Left ventricle myocardium inferior (tissue), 1 donor: ENCODE measurements at regions not wholly inside any gene's neighbourhood (a gene's known extent, or its start where the extent isn't known, plus 50 kb on each side); places are given as distances from the start of the nearest gene placed in this dataset.

Experiments used
- DNase-seq: peaks from one replicate; pipeline ENCODE4 v3.0.0-alpha.2; 2020
- H3K27ac ChIP-seq: fragments of 200-600 bp; replicated peaks from 2 replicates; pipeline ENCODE4 v1.8.0; 2021
- H3K27me3 ChIP-seq: fragments of 200-600 bp; 2 replicates; pipeline ENCODE4 v1.8.0; 2021; ENCODE audit warnings: low read depth
- H3K36me3 ChIP-seq: fragments of 200-600 bp; 2 replicates; pipeline ENCODE4 v1.8.0; 2021
- H3K4me1 ChIP-seq: fragments of 200-600 bp; 2 replicates; pipeline ENCODE4 v1.8.0; 2021
- H3K4me3 ChIP-seq: fragments of 200-600 bp; 2 replicates; pipeline ENCODE4 v1.8.0; 2021; ENCODE audit warnings: mild to moderate bottlenecking, moderate library complexity
- H3K9me3 ChIP-seq: fragments of 200-600 bp; replicated peaks from 2 replicates; pipeline ENCODE4 v1.8.0; 2021
- CTCF ChIP-seq: fragments of 200-600 bp; IDR thresholded peaks from 2 replicates; pipeline ENCODE4 v1.8.0; 2021; ENCODE audit warnings: antibody characterized with exemption, mild to moderate bottlenecking, borderline replicate concordance
- intact Hi-C: fragments of 100-400 bp; cut with micrococcal nuclease; formaldehyde crosslinking; loops from one replicate; pipeline ENCODE4 v1.11.0; 2022
- donor health status: DM: no; HTN: yes; CAD: no; lungs with severe emphysema.

- intact Hi-C loops = no loop called here
- Histone ChIP-seq H3K9me3 (no peaks in the 10 kb centered on the region), H3K27ac (peak overlapping the region; percentile 35), H3K4me3 (no peak overlapping the region), H3K36me3 (no peaks in the 10 kb centered on the region), H3K4me1 (peaks cover 22% of the 10 kb centered on the region), H3K27me3 (no peaks in the 10 kb centered on the region)
- DNase-seq = no peak
- no peak for TF ChIP-seq CTCF
These were observed 143.3 kb downstream of the KCNRG start for GRCh38 chr13:50158385-50159165.

- Histone ChIP-seq H3K27me3 (no peaks in the 10 kb centered on the region), H3K4me1 (peaks cover 22% of the 10 kb centered on the region), H3K4me3 (no peak overlapping the region), H3K9me3 (no peaks in the 10 kb centered on the region), H3K36me3 (no peaks in the 10 kb centered on the region), H3K27ac (peak overlapping the region; percentile 35)
- DNase-seq = no peak
- no peak for TF ChIP-seq CTCF
- intact Hi-C loops = no loop called here
These were observed 144.4 kb downstream of the KCNRG start for GRCh38 chr13:50159607-50160006.

GRCh38 chr13:50161052-50161451 is 145.8 kb downstream of the KCNRG start:
- H3K27me3 ChIP-seq = no peaks in the 10 kb centered on the region
- DNase-seq = no peak
- intact Hi-C loops = no loop called here
- TF ChIP-seq CTCF = no peak
- H3K4me3 ChIP-seq = no peak overlapping the region
- H3K36me3 ChIP-seq = no peaks in the 10 kb centered on the region
- no peaks in the 10 kb centered on the region for H3K9me3 ChIP-seq
- peaks cover 22% of the 10 kb centered on the region for H3K4me1 ChIP-seq
- H3K27ac ChIP-seq = no peak overlapping the region

GRCh38 chr13:50162001-50162400 is 146.8 kb downstream of the KCNRG start:
- no peaks in the 10 kb centered on the region for H3K9me3 ChIP-seq
- no peak for DNase-seq
- peaks cover 22% of the 10 kb centered on the region for H3K4me1 ChIP-seq
- no peaks in the 10 kb centered on the region for H3K27me3 ChIP-seq
- no peak for TF ChIP-seq CTCF
- H3K27ac ChIP-seq = no peak overlapping the region
- no peaks in the 10 kb centered on the region for H3K36me3 ChIP-seq
- intact Hi-C loops = no loop called here
- no peak overlapping the region for H3K4me3 ChIP-seq

GRCh38 chr13:50162567-50162966 is 147.3 kb downstream of the KCNRG start:
- Histone ChIP-seq H3K4me1 (peaks cover 22% of the 10 kb centered on the region), H3K4me3 (no peak overlapping the region), H3K27me3 (no peaks in the 10 kb centered on the region), H3K9me3 (no peaks in the 10 kb centered on the region), H3K36me3 (no peaks in the 10 kb centered on the region), H3K27ac (no peak overlapping the region)
- intact Hi-C loops = no loop called here
- no peak for DNase-seq
- TF ChIP-seq CTCF = no peak
